Mesothelial cell of epicardium (in vitro differentiated cells): ENCODE measurements at regions not wholly inside any gene's neighbourhood (a gene's known extent, or its start where the extent isn't known, plus 50 kb on each side); places are given as distances from the start of the nearest gene placed in this dataset.

Experiments used
- DNase-seq, 2 experiments: peaks; one replicate each; pipeline ENCODE4 v3.0.0; 2021; ENCODE audit warnings: low spot score in 2 of 2; ENCODE audit not compliant: unreplicated experiment in 2 of 2
- H3K27ac Mint-ChIP-seq: 2 replicates; pipeline ENCODE4 v1.8.0; 2021; ENCODE audit warnings: mixed read lengths
- H3K27me3 Mint-ChIP-seq: 2 replicates; pipeline ENCODE4 v1.8.0; 2021; ENCODE audit warnings: low read depth, mixed read lengths
- H3K36me3 Mint-ChIP-seq: 2 replicates; pipeline ENCODE4 v1.8.0; 2021; ENCODE audit warnings: mixed read lengths
- H3K4me1 Mint-ChIP-seq: 2 replicates; pipeline ENCODE4 v1.8.0; 2021; ENCODE audit warnings: mixed read lengths
- H3K4me3 Mint-ChIP-seq: 2 replicates; pipeline ENCODE4 v1.8.0; 2021; ENCODE audit warnings: mild to moderate bottlenecking, moderate library complexity, mixed read lengths
- H3K9me3 Mint-ChIP-seq: 2 replicates; pipeline ENCODE4 v1.8.0; 2021; ENCODE audit warnings: mixed read lengths
- TF ChIP-seq, protein P1 (sequence below): fragments of 200-600 bp; sonication (generic); IDR thresholded peaks from one replicate; pipeline ENCODE4 v1.5.0; 2021; ENCODE audit warnings: antibody characterized with exemption; ENCODE audit not compliant: unreplicated experiment

DNA sequence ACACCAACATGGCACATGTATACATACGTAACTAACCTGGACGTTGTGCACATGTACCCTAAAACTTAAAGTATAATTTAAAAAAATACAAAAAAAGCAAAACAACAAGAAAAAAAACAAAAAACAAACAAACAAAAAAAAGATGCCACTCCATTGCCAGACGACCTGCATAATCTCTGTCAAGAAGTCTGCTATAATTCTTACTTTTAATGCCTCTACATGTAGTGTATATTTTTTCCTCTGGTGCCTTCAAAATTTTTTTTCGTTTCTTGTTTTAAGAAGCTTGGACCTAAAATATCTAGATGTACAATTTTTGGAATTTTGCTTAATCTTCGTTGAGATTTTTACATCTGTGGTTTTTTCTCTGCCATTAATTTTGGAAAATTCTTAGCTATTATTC, 235.6 kb upstream of the ZNF521 start:
- Mint-ChIP-seq H3K4me3 (no peak overlapping the region), H3K9me3 (peaks cover 35% of the 10 kb centered on the region), H3K27me3 (no peaks in the 10 kb centered on the region), H3K36me3 (peaks cover 16% of the 10 kb centered on the region), H3K4me1 (peaks cover 4% of the 10 kb centered on the region), H3K27ac (no peak overlapping the region)
- TF ChIP-seq, protein P1, sequence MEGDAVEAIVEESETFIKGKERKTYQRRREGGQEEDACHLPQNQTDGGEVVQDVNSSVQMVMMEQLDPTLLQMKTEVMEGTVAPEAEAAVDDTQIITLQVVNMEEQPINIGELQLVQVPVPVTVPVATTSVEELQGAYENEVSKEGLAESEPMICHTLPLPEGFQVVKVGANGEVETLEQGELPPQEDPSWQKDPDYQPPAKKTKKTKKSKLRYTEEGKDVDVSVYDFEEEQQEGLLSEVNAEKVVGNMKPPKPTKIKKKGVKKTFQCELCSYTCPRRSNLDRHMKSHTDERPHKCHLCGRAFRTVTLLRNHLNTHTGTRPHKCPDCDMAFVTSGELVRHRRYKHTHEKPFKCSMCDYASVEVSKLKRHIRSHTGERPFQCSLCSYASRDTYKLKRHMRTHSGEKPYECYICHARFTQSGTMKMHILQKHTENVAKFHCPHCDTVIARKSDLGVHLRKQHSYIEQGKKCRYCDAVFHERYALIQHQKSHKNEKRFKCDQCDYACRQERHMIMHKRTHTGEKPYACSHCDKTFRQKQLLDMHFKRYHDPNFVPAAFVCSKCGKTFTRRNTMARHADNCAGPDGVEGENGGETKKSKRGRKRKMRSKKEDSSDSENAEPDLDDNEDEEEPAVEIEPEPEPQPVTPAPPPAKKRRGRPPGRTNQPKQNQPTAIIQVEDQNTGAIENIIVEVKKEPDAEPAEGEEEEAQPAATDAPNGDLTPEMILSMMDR: no peak
- no peak for DNase-seq

DNA sequence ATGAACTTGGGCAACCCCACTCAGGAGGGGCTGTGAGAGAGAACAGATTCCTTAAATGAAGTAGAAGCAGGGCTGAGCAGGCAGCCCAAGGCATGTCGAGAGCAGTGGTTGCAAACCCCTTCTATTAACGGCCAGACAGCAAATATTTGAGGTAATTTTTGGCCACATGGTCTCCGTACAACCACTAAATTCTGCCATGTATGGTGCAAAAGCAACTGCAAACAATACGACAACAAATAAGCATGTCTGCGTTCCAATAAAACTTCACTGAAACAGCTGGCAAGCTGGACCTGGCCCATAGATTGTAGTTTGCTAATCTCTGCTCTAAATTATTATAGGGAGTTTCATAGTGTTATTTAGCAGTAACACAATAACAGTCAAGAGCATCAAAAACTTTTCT, 217.0 kb upstream of the ZNF521 start:
- Mint-ChIP-seq H3K27ac (no peak overlapping the region), H3K4me1 (no peaks in the 10 kb centered on the region), H3K4me3 (no peak overlapping the region), H3K9me3 (peaks cover 14% of the 10 kb centered on the region), H3K36me3 (no peaks in the 10 kb centered on the region), H3K27me3 (no peaks in the 10 kb centered on the region)
- TF ChIP-seq, protein P1: no peak
- no peak for DNase-seq

DNA sequence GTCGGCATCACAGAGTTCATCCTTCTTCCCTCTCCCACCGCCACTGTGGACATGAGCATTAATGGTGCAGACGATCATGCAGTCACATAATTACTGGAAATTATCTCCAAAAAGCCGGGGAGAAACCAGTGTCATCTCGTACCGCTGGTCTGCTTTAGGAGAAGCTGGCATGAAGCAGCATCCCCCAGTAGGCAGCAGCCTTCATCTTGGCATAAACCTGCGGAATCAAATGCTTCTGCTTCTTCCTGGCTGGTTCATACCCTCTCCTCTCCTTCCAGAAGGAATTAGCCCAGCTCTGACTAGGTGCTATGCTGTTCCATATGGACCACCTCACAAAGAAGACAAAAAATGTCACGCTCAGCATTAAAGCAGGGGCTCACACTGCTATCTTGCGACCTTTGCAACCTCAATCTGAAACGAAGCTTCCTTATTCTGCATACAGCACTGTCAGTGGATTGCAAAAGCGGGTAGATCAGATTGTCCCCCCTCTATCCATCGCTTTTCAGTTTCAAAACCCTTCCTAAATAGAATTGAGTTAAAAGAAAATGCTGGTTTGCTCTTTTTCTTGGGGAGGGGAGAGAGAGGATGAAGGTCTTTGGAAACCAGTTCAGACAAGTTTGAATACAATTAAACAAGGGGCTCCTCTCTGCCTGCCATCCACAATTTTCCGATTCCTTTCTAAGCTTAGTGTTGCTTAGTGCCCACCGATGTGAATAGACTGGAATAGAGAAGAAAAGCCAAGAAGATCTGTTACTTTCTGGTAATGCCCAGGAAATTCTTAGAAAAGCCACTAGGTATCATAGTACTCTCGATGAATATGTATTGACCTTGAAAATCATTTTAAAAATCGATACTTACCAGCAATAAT, 212.1 kb upstream of the ZNF521 start:
- peaks cover 7% of the 10 kb centered on the region for H3K9me3 Mint-ChIP-seq

GRCh38 chr18:25563346-25563745, 211.4 kb upstream of the ZNF521 start:
- peaks cover 7% of the 10 kb centered on the region for H3K9me3 Mint-ChIP-seq
- no peak overlapping the region for H3K27ac Mint-ChIP-seq
- H3K4me3 Mint-ChIP-seq: no peak overlapping the region

More for the DNA sequence above, 212.1 kb upstream of the ZNF521 start:
- no peaks in the 10 kb centered on the region for H3K27me3 Mint-ChIP-seq
- TF ChIP-seq, protein P1: no peak
- DNase-seq: no peak
- H3K4me1 Mint-ChIP-seq: no peaks in the 10 kb centered on the region
- H3K36me3 Mint-ChIP-seq: no peaks in the 10 kb centered on the region
- no peak overlapping the region for H3K27ac Mint-ChIP-seq
- H3K4me3 Mint-ChIP-seq: no peak overlapping the region

GRCh38 chr18:25561918-25562317, 210.0 kb upstream of the ZNF521 start:
- no peaks in the 10 kb centered on the region for H3K27me3 Mint-ChIP-seq
- peaks cover 3% of the 10 kb centered on the region for H3K9me3 Mint-ChIP-seq
- H3K27ac Mint-ChIP-seq: no peak overlapping the region
- no peak for DNase-seq
- H3K36me3 Mint-ChIP-seq: no peaks in the 10 kb centered on the region
- peaks cover 1% of the 10 kb centered on the region for H3K4me1 Mint-ChIP-seq
- no peak overlapping the region for H3K4me3 Mint-ChIP-seq
- TF ChIP-seq, protein P1: peak; percentile 60

More at GRCh38 chr18:25563346-25563745, 211.4 kb upstream of the ZNF521 start:
- TF ChIP-seq, protein P1: no peak
- Mint-ChIP-seq H3K27me3 (no peaks in the 10 kb centered on the region), H3K36me3 (no peaks in the 10 kb centered on the region), H3K4me1 (no peaks in the 10 kb centered on the region)
- no peak for DNase-seq
